ENCODE measurements at regions not wholly inside any gene's neighbourhood (a gene's known extent, or its start where the extent isn't known, plus 50 kb on each side); places are given as distances from the start of the nearest gene placed in this dataset.

GRCh38 chr5:26828294-26828693 is 210.1 kb downstream of the CDH9 start:
- H3K79me2 ChIP-seq (ENCODE audit: control insufficient read depth, insufficient read depth, low read length), result no peaks in the 10 kb centered on the region
- H3K9me3 ChIP-seq (ENCODE audit: control insufficient read depth, insufficient read depth, low read depth, low read length), result no peaks in the 10 kb centered on the region
- H4K20me1 ChIP-seq (ENCODE audit: control insufficient read depth, extremely low read depth, insufficient read depth, low read length), result no peaks in the 10 kb centered on the region
- H3K27me3 ChIP-seq (ENCODE audit: control insufficient read depth, insufficient read depth, low read length), result no peaks in the 10 kb centered on the region
- no peak overlapping the region for H3K4me3 ChIP-seq (replicated peaks in 1 of 4; ENCODE audit: control extremely low read depth in 1 of 4, insufficient read depth in 1 of 4, low read depth in 3 of 4, low read length in 4 of 4)
- no peak overlapping the region for H3K27ac ChIP-seq (ENCODE audit: insufficient read depth, low read length)
- DNase-seq (ENCODE audit: low read depth in 2 of 2), result no peak
- no peaks in the 10 kb centered on the region for H3K4me1 ChIP-seq (ENCODE audit: control insufficient read depth, extremely low read depth, insufficient read depth, low read length)
- no peak overlapping the region for H3K4me2 ChIP-seq (ENCODE audit: extremely low read depth, insufficient read depth, low read length)
- no peak overlapping the region for H3K9ac ChIP-seq (ENCODE audit: insufficient read depth, low read length)
- no peaks in the 10 kb centered on the region for H3K36me3 ChIP-seq (ENCODE audit: control insufficient read depth, insufficient read depth, low read length)
- no peak overlapping the region for H2AFZ ChIP-seq (ENCODE audit: low read length)
- TF ChIP-seq CTCF (conservative IDR thresholded peaks at IDR 0.05 in 1 of 2, IDR thresholded peaks at IDR 0.05 in 1 of 2; ENCODE audit: low read depth in 1 of 2, low read length in 2 of 2), result no peak

DNA sequence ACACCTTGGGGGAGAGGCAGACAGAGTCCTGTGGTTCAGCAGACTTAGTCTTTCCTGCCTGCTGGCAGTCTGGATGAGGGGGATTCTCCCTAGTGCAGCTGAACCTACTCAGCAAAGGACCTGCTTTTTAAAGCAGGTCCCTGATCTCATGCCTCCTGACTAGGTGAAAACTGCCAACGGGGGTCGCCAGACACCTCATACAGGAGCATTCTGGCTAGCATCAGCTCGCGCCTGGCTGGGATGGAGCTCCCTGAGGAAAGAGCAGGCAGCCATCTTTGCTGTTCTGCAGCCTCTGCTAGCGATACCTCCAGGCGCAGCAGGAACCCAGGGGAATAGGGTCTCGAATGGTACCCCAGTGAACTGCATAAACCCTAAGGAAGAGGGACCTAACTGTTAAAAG is 225.2 kb downstream of the CDH9 start:
- Histone ChIP-seq H2AFZ (ENCODE audit: low read length) (no peak overlapping the region), H3K27ac (ENCODE audit: insufficient read depth, low read length) (no peak overlapping the region), H3K79me2 (ENCODE audit: control insufficient read depth, insufficient read depth, low read length) (no peaks in the 10 kb centered on the region), H3K4me2 (ENCODE audit: extremely low read depth, insufficient read depth, low read length) (no peak overlapping the region), H4K20me1 (ENCODE audit: control insufficient read depth, extremely low read depth, insufficient read depth, low read length) (no peaks in the 10 kb centered on the region), H3K36me3 (ENCODE audit: control insufficient read depth, insufficient read depth, low read length) (no peaks in the 10 kb centered on the region), H3K4me1 (ENCODE audit: control insufficient read depth, extremely low read depth, insufficient read depth, low read length) (no peaks in the 10 kb centered on the region), H3K4me3 (replicated peaks in 1 of 4; ENCODE audit: control extremely low read depth in 1 of 4, insufficient read depth in 1 of 4, low read depth in 3 of 4, low read length in 4 of 4) (no peak overlapping the region), H3K27me3 (ENCODE audit: control insufficient read depth, insufficient read depth, low read length) (no peaks in the 10 kb centered on the region), H3K9ac (ENCODE audit: insufficient read depth, low read length) (no peak overlapping the region), H3K9me3 (ENCODE audit: control insufficient read depth, insufficient read depth, low read depth, low read length) (no peaks in the 10 kb centered on the region)
- TF ChIP-seq EZH2 (IDR thresholded peaks at IDR 0.05; ENCODE audit: low read length, missing control alignments) (no peak), CTCF (conservative IDR thresholded peaks at IDR 0.05 in 1 of 2, IDR thresholded peaks at IDR 0.05 in 1 of 2; ENCODE audit: low read depth in 1 of 2, low read length in 2 of 2) (no peak)
- no peak for DNase-seq (ENCODE audit: low read depth in 2 of 2)

DNA sequence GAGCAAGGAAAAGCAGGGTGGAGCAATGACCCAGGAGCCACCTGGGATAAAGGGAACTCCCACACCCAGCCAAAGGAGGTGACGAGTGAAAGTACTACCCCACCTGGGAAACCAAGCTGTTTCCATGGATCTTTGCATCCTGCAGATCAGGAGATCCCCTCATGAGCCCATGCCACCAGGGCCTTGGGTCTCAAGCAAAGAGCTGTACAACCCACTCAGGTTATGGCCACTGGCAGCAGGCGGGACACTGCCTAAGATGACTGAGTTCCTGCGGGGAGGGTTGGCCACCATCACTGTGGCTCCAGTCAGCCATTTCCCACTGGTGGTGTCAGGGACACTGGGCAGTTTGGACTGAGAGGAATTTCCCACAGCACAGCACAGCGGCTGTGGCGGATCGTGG is 225.7 kb downstream of the CDH9 start:
- H3K27ac ChIP-seq (ENCODE audit: insufficient read depth, low read length), result no peak overlapping the region
- no peak overlapping the region for H3K4me3 ChIP-seq (replicated peaks in 1 of 4; ENCODE audit: control extremely low read depth in 1 of 4, insufficient read depth in 1 of 4, low read depth in 3 of 4, low read length in 4 of 4)
- no peaks in the 10 kb centered on the region for H3K9me3 ChIP-seq (ENCODE audit: control insufficient read depth, insufficient read depth, low read depth, low read length)
- no peak overlapping the region for H2AFZ ChIP-seq (ENCODE audit: low read length)
- no peaks in the 10 kb centered on the region for H3K79me2 ChIP-seq (ENCODE audit: control insufficient read depth, insufficient read depth, low read length)
- no peak for DNase-seq (ENCODE audit: low read depth in 2 of 2)
- H3K4me2 ChIP-seq (ENCODE audit: extremely low read depth, insufficient read depth, low read length), result no peak overlapping the region
- H3K27me3 ChIP-seq (ENCODE audit: control insufficient read depth, insufficient read depth, low read length), result no peaks in the 10 kb centered on the region
- H4K20me1 ChIP-seq (ENCODE audit: control insufficient read depth, extremely low read depth, insufficient read depth, low read length), result no peaks in the 10 kb centered on the region
- no peaks in the 10 kb centered on the region for H3K4me1 ChIP-seq (ENCODE audit: control insufficient read depth, extremely low read depth, insufficient read depth, low read length)
- no peaks in the 10 kb centered on the region for H3K36me3 ChIP-seq (ENCODE audit: control insufficient read depth, insufficient read depth, low read length)
- H3K9ac ChIP-seq (ENCODE audit: insufficient read depth, low read length), result no peak overlapping the region
- TF ChIP-seq CTCF (conservative IDR thresholded peaks at IDR 0.05 in 1 of 2, IDR thresholded peaks at IDR 0.05 in 1 of 2; ENCODE audit: low read depth in 1 of 2, low read length in 2 of 2) (no peak), EZH2 (IDR thresholded peaks at IDR 0.05; ENCODE audit: low read length, missing control alignments) (no peak)
